SK-N-SH (cell line): ENCODE measurements at regions not wholly inside any gene's neighbourhood (a gene's known extent, or its start where the extent isn't known, plus 50 kb on each side); places are given as distances from the start of the nearest gene placed in this dataset.

ENCODE experiments used
- EZH2phosphoT487 ChIP-seq: fragments of 200-600 bp; sonication (generic); IDR thresholded peaks from 2 replicates; pipeline ENCODE4 v1.6.1; 2017; ENCODE audit warnings: low read depth, mixed run types, mild to moderate bottlenecking, antibody characterized with exemption, moderate library complexity, borderline replicate concordance
- RAD21 ChIP-seq: IDR thresholded peaks from 2 replicates; pipeline ENCODE4 v1.6.1; 2012; ENCODE audit warnings: mild to moderate bottlenecking, low read length

GRCh38 chr10:64690194-64690593, 1169.0 kb downstream of the REEP3 start:
- TF ChIP-seq EZH2phosphoT487 = no peak
- TF ChIP-seq RAD21 = no peak
